SK-N-SH (cell line): ENCODE measurements at regions not wholly inside any gene's neighbourhood (a gene's known extent, or its start where the extent isn't known, plus 50 kb on each side); places are given as distances from the start of the nearest gene placed in this dataset.

Experiments used
- CTCF ChIA-PET: fragments of 300-600, 350-600 bp; formaldehyde crosslinking; extraction: SDS; loops from one replicate; lab custom pipeline; 2021; lab: Yijun Ruan, JAX
- POLR2A ChIA-PET: fragments of 350-600 bp; sonication (Branson Sonifier 250); formaldehyde crosslinking; extraction: SDS; loops from one replicate; lab custom pipeline; 2020; ENCODE audit warnings: antibody characterized with exemption, inconsistent platforms; lab: Yijun Ruan, JAX
- DNase-seq: peaks from one replicate; pipeline ENCODE4 v3.0.0; 2012
- H2AFZ ChIP-seq: fragments of 200-600 bp; sonication (generic); 2 replicates; pipeline ENCODE4 v1.8.1; 2016; ENCODE audit warnings: antibody characterized with exemption, mild to moderate bottlenecking, low read depth
- H3F3A ChIP-seq: fragments of 200-600 bp; sonication (generic); replicated peaks from 2 replicates; pipeline ENCODE3; 2016; ENCODE audit warnings: antibody characterized with exemption, mild to moderate bottlenecking; ENCODE audit not compliant: insufficient read depth
- H3K27ac ChIP-seq, 2 experiments: fragments of 200-500 bp in 1 of 2; fragments of 200-600 bp in 1 of 2; sonication (Bioruptor generic) in 1 of 2; sonication (generic), shearing (Covaris generic) in 1 of 2; 2 replicates each; pipeline versions ENCODE4 v1.5.1 to v1.6.1; 2014 to 2016; ENCODE audit warnings: low read depth in 2 of 2, inconsistent platforms in 1 of 2, low read length in 1 of 2, mild to moderate bottlenecking in 1 of 2, mixed read lengths in 1 of 2
- H3K27me3 ChIP-seq: fragments of 200-600 bp; sonication (generic), shearing (Covaris generic); 2 replicates; pipeline ENCODE4 v1.6.1; 2016; ENCODE audit warnings: mixed run types; ENCODE audit not compliant: insufficient read depth
- H3K36me3 ChIP-seq, 2 experiments: fragments of 200-500 bp in 1 of 2; fragments of 200-600 bp in 1 of 2; sonication (Bioruptor generic) in 1 of 2; sonication (generic) in 1 of 2; replicated peaks in 1 of 2; 2 replicates each; pipeline versions ENCODE3 to v1.5.1; 2014 to 2016; ENCODE audit warnings: low read length in 1 of 2, mild to moderate bottlenecking in 1 of 2; ENCODE audit not compliant: insufficient read depth in 2 of 2, control insufficient read depth in 1 of 2
- H3K4me1 ChIP-seq, 2 experiments: fragments of 200-500 bp in 1 of 2; fragments of 200-600 bp in 1 of 2; sonication (Bioruptor generic) in 1 of 2; sonication (generic), shearing (Covaris generic) in 1 of 2; 2 replicates each; pipeline versions ENCODE4 v1.5.1 to v1.6.1; 2014 to 2016; ENCODE audit warnings: low read depth in 1 of 2, low read length in 1 of 2, mixed run types in 1 of 2; ENCODE audit not compliant: insufficient read depth in 2 of 2, control insufficient read depth in 1 of 2
- H3K4me2 ChIP-seq: fragments of 200-600 bp; sonication (generic), shearing (Covaris generic); 2 replicates; pipeline ENCODE4 v1.6.1; 2017; ENCODE audit warnings: mixed run types
- H3K4me3 ChIP-seq, 2 experiments: fragments of 200-500 bp in 1 of 2; fragments of 200-600 bp in 1 of 2; sonication (Bioruptor generic) in 1 of 2; sonication (generic), shearing (Covaris generic) in 1 of 2; 2 replicates each; pipeline versions ENCODE4 v1.5.1 to v1.8.1; 2014 to 2016; ENCODE audit warnings: low read depth in 2 of 2, inconsistent platforms in 1 of 2, low read length in 1 of 2, mild to moderate bottlenecking in 1 of 2, mixed read lengths in 1 of 2, moderate library complexity in 1 of 2
- H3K79me2 ChIP-seq: fragments of 200-600 bp; sonication (generic); 2 replicates; pipeline ENCODE4 v1.8.1; 2017; ENCODE audit warnings: mild to moderate bottlenecking; ENCODE audit not compliant: insufficient read depth
- H3K9ac ChIP-seq: fragments of 200-600 bp; sonication (generic); 2 replicates; pipeline ENCODE4 v1.6.1; 2017; ENCODE audit warnings: mixed run types
- H3K9me2 ChIP-seq: fragments of 200-600 bp; sonication (generic); 2 replicates; pipeline ENCODE4 v1.6.1; 2017; ENCODE audit warnings: mixed run types
- H3K9me3 ChIP-seq: fragments of 200-600 bp; sonication (generic); 2 replicates; pipeline ENCODE4 v1.6.1; 2017; ENCODE audit warnings: mixed run types, mild to moderate bottlenecking, moderate library complexity
- H4K20me1 ChIP-seq: fragments of 200-600 bp; sonication (generic); 2 replicates; pipeline ENCODE4 v1.6.1; 2017; ENCODE audit warnings: mild to moderate bottlenecking, mixed run types; ENCODE audit not compliant: insufficient read depth
- ELF1 ChIP-seq: IDR thresholded peaks from 2 replicates; pipeline ENCODE4 v1.4.0; 2012
- FOSL2 ChIP-seq: IDR thresholded peaks from 2 replicates; pipeline ENCODE4 v1.4.0; 2012; ENCODE audit warnings: low read depth, mild to moderate bottlenecking, moderate library complexity, borderline replicate concordance
- FOXJ3 ChIP-seq: sonication (generic); formaldehyde crosslinking; IDR thresholded peaks from 2 replicates; pipeline ENCODE4 v1.5.1; 2020; ENCODE audit warnings: mild to moderate bottlenecking, missing genetic modification reagents
- GABPA ChIP-seq: IDR thresholded peaks from 2 replicates; pipeline ENCODE4 v1.4.0; 2012; ENCODE audit warnings: low read depth, mild to moderate bottlenecking
- GATA2 ChIP-seq: sonication (generic); formaldehyde crosslinking; IDR thresholded peaks from 2 replicates; pipeline ENCODE4 v1.5.0; 2020; ENCODE audit warnings: mild to moderate bottlenecking, missing genetic modification reagents
- JUND ChIP-seq: IDR thresholded peaks from 2 replicates; pipeline ENCODE4 v1.4.0; 2012
- MEF2A ChIP-seq: IDR thresholded peaks from 2 replicates; pipeline ENCODE4 v1.4.0; 2012; ENCODE audit warnings: low read depth, borderline replicate concordance
- MXI1 ChIP-seq: IDR thresholded peaks from 2 replicates; pipeline ENCODE4 v1.6.1; 2012; ENCODE audit warnings: mild to moderate bottlenecking, low read depth, low read length, improper control_type of control experiment
- NFIC ChIP-seq: IDR thresholded peaks from 2 replicates; pipeline ENCODE4 v1.4.0; 2012; ENCODE audit warnings: borderline replicate concordance
- PBX3 ChIP-seq: IDR thresholded peaks from 2 replicates; pipeline ENCODE4; 2012
- POLR2AphosphoS5 ChIP-seq: IDR thresholded peaks from 2 replicates; pipeline ENCODE4 v1.6.1; 2012; ENCODE audit warnings: low read depth, low read length
- REST ChIP-seq: IDR thresholded peaks from 2 replicates; pipeline ENCODE4 v1.6.1; 2012; ENCODE audit warnings: mild to moderate bottlenecking, low read depth, low read length, moderate library complexity
- RFX5 ChIP-seq: IDR thresholded peaks from 2 replicates; pipeline ENCODE4 v1.6.1; 2012; ENCODE audit warnings: mild to moderate bottlenecking, improper control_type of control experiment, low read length
- SIN3A ChIP-seq: IDR thresholded peaks from 2 replicates; pipeline ENCODE4 v1.6.1; 2012; ENCODE audit warnings: low read depth, mild to moderate bottlenecking, low read length, moderate library complexity, borderline replicate concordance
- SMC3 ChIP-seq: IDR thresholded peaks from 2 replicates; pipeline ENCODE4 v1.6.1; 2012; ENCODE audit warnings: low read depth, low read length, improper control_type of control experiment
- TCF12 ChIP-seq: IDR thresholded peaks from 2 replicates; pipeline ENCODE4 v1.4.0; 2012
- ZBTB33 ChIP-seq: IDR thresholded peaks from 2 replicates; pipeline ENCODE4 v1.4.0; 2012; ENCODE audit warnings: low read depth, borderline replicate concordance
- TF ChIP-seq, protein P1 (sequence below): IDR thresholded peaks from 2 replicates; pipeline ENCODE4 v1.4.0; 2012; ENCODE audit warnings: low read depth
- TF ChIP-seq, protein P2 (sequence below): IDR thresholded peaks from 2 replicates; pipeline ENCODE4 v1.4.0; 2012; ENCODE audit warnings: low read depth, borderline replicate concordance
- TF ChIP-seq, protein P3 (sequence below): fragments of 150-350 bp; IDR thresholded peaks from 2 replicates; pipeline ENCODE4 v1.6.1; 2016; ENCODE audit warnings: mild to moderate bottlenecking, low read depth, low read length
- TF ChIP-seq, protein P4 (sequence below): fragments of 150-350 bp; IDR thresholded peaks from 2 replicates; pipeline ENCODE4 v1.6.1; 2017; ENCODE audit warnings: antibody characterized with exemption, low read length, low read depth, borderline replicate concordance

DNA sequence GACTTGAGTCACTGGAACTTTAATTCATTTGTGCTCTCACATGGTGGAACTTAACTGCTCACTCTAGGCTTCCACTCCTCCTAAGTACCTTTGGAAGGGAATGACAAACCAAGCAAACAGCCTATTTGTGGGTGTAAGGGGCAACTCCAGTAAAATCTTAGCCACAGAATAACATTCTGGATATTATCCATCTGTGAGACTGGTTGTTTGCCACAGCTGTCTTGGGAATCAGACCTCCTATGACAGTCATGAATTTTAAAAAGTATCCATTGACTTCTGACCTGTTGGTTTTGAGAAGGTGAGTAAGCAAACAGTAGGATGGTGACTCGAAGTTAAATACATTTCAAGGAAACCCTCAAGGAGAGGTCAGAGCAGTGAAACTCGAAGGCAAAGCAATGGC is 147.3 kb upstream of the CDIN1 start (continued):
- TF ChIP-seq, protein P1, sequence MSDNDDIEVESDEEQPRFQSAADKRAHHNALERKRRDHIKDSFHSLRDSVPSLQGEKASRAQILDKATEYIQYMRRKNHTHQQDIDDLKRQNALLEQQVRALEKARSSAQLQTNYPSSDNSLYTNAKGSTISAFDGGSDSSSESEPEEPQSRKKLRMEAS: 0 out of 2 replicates have a peak, but pooled peaks have one; percentile 12
- TF ChIP-seq, protein P2, sequence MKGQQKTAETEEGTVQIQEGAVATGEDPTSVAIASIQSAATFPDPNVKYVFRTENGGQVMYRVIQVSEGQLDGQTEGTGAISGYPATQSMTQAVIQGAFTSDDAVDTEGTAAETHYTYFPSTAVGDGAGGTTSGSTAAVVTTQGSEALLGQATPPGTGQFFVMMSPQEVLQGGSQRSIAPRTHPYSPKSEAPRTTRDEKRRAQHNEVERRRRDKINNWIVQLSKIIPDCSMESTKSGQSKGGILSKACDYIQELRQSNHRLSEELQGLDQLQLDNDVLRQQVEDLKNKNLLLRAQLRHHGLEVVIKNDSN: no peak
- 0 out of 2 replicates have a peak, but pooled peaks have one; percentile 29 for TF ChIP-seq NFIC
- TF ChIP-seq MEF2A: no peak
- no peak for TF ChIP-seq POLR2AphosphoS5
- peak; percentile 63 for TF ChIP-seq PBX3
- TF ChIP-seq JUND: 0 out of 2 replicates have a peak, but pooled peaks have one; percentile 12
- TF ChIP-seq SMC3: no peak
- peak; percentile 82 for TF ChIP-seq TCF12
- no peak for TF ChIP-seq MXI1
- TF ChIP-seq ZBTB33: no peak

GRCh38 chr15:36434177-36434576 is 145.2 kb upstream of the CDIN1 start:
- Histone ChIP-seq H3K9ac (no peak overlapping the region), H4K20me1 (no peaks in the 10 kb centered on the region), H3K4me3 (no peak overlapping the region), H3K79me2 (no peaks in the 10 kb centered on the region), H3K4me1 (peaks cover 8 to 19% of the 10 kb centered on the region in 2 experiments; a peak in 2 of 4 replicates), H3K9me2 (no peaks in the 10 kb centered on the region), H2AFZ (no peak overlapping the region), H3K36me3 (no peaks in the 10 kb centered on the region), H3K27me3 (no peaks in the 10 kb centered on the region), H3K9me3 (no peaks in the 10 kb centered on the region), H3F3A (peaks cover 22% of the 10 kb centered on the region), H3K27ac (no peak overlapping the region), H3K4me2 (no peak overlapping the region)
- ChIA-PET POLR2A (no interaction called here), CTCF (no interaction called here)
- TF ChIP-seq GATA2 (CRISPR knock-in tag): no peak
- TF ChIP-seq RFX5: no peak
- TF ChIP-seq SIN3A: no peak
- no peak for TF ChIP-seq REST
- TF ChIP-seq FOXJ3 (CRISPR knock-in tag): no peak
- no peak for TF ChIP-seq FOSL2
- no peak for TF ChIP-seq ELF1
- TF ChIP-seq, protein P3, sequence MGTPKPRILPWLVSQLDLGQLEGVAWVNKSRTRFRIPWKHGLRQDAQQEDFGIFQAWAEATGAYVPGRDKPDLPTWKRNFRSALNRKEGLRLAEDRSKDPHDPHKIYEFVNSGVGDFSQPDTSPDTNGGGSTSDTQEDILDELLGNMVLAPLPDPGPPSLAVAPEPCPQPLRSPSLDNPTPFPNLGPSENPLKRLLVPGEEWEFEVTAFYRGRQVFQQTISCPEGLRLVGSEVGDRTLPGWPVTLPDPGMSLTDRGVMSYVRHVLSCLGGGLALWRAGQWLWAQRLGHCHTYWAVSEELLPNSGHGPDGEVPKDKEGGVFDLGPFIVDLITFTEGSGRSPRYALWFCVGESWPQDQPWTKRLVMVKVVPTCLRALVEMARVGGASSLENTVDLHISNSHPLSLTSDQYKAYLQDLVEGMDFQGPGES: no peak
- no peak for TF ChIP-seq NFIC
- no peak for TF ChIP-seq MXI1
- TF ChIP-seq ZBTB33: no peak
- TF ChIP-seq, protein P4, sequence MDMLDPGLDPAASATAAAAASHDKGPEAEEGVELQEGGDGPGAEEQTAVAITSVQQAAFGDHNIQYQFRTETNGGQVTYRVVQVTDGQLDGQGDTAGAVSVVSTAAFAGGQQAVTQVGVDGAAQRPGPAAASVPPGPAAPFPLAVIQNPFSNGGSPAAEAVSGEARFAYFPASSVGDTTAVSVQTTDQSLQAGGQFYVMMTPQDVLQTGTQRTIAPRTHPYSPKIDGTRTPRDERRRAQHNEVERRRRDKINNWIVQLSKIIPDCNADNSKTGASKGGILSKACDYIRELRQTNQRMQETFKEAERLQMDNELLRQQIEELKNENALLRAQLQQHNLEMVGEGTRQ: no peak
- TF ChIP-seq GABPA: no peak
- no peak for DNase-seq
